Ovary (tissue), 7 donors: ENCODE measurements at regions not wholly inside any gene's neighbourhood (a gene's known extent, or its start where the extent isn't known, plus 50 kb on each side); places are given as distances from the start of the nearest gene placed in this dataset.

Experiments used
- DNase-seq, 5 donors: peaks; one replicate each; pipeline ENCODE4 v3.0.0-alpha.2; 2019 to 2020
- H3K27ac ChIP-seq, 2 donors: fragments of 200-600 bp; one replicate each; pipeline versions ENCODE4 v1.5.1 to v1.8.0; 2019 to 2022
- H3K27me3 ChIP-seq: fragments of 200-600 bp; one replicate; pipeline ENCODE4 v1.8.0; 2022
- H3K36me3 ChIP-seq: fragments of 200-600 bp; sonication (generic); one replicate; pipeline ENCODE4 v1.5.1; 2019
- H3K4me1 ChIP-seq: one replicate; pipeline ENCODE4 v1.8.1; 2013; ENCODE audit warnings: mild to moderate bottlenecking, moderate library complexity; ENCODE audit not compliant: insufficient read depth
- H3K4me3 ChIP-seq: fragments of 200-600 bp; sonication (generic); one replicate; pipeline ENCODE4 v1.5.1; 2017
- H3K9me3 ChIP-seq, 2 donors: fragments of 200-600 bp in 1 of 2; sonication (generic) in 1 of 2; one replicate each; pipeline versions ENCODE4 v1.5.1 to v1.8.1; 2013 to 2019; ENCODE audit warnings: mild to moderate bottlenecking in 1 of 2, moderate library complexity in 1 of 2
- EP300 ChIP-seq: sonication (generic); formaldehyde crosslinking; IDR thresholded peaks from one replicate; pipeline ENCODE4 v1.6.1; 2017; ENCODE audit warnings: antibody characterized with exemption
- POLR2A ChIP-seq: fragments of 450-650 bp; IDR thresholded peaks from one replicate; pipeline ENCODE4 v1.6.1; 2017; ENCODE audit warnings: antibody characterized with exemption, mild to moderate bottlenecking, moderate library complexity
- WGBS, 3 donors: extraction: QIAGEN DNeasy Blood & Tissue Kit in 1 of 3; methylation state at CpG; one replicate each; pipeline versions ENCODE4 v1.1.5 to v1.1.7; 2013 to 2017; 5-methylcytosine and 5-hydroxymethylcytosine counted together
- intact Hi-C, 4 donors: fragments of 100-400 bp; cut with DNase I; formaldehyde crosslinking; loops; one replicate each; pipeline versions ENCODE4 v1.11.0 to v1.15.1; 2022 to 2023
- TF ChIP-seq, protein P1 (sequence below), 3 donors: fragments of 450-650 bp in 2 of 3; fragments of 200-600 bp in 1 of 3; IDR thresholded peaks; one replicate each; pipeline versions ENCODE4 v1.5.1 to v1.8.0; 2016 to 2022; ENCODE audit warnings: antibody characterized with exemption in 3 of 3, mild to moderate bottlenecking in 1 of 3
- donor health status: DM: no; HTN: no; CAD: no; lungs with moderate emphysema.
- donor health status: DM: no; HTN: no; CAD: no.
- donor health status: Bipolar disorder and iron deficiency.
- donor health status: DM: no; HTN: no; CAD: no.
- donor health status: DM: yes; HTN: yes; CAD: no.

- intact Hi-C loops = no loop called here
- Histone ChIP-seq H3K4me1 (no peaks in the 10 kb centered on the region), H3K27ac (no peak overlapping the region), H3K4me3 (no peak overlapping the region), H3K36me3 (no peaks in the 10 kb centered on the region), H3K27me3 (no peaks in the 10 kb centered on the region), H3K9me3 (peaks cover 0 to 4% of the 10 kb centered on the region in 2 donors)
- no peak for DNase-seq
- TF ChIP-seq POLR2A (no peak), EP300 (no peak)
- TF ChIP-seq, protein P1, sequence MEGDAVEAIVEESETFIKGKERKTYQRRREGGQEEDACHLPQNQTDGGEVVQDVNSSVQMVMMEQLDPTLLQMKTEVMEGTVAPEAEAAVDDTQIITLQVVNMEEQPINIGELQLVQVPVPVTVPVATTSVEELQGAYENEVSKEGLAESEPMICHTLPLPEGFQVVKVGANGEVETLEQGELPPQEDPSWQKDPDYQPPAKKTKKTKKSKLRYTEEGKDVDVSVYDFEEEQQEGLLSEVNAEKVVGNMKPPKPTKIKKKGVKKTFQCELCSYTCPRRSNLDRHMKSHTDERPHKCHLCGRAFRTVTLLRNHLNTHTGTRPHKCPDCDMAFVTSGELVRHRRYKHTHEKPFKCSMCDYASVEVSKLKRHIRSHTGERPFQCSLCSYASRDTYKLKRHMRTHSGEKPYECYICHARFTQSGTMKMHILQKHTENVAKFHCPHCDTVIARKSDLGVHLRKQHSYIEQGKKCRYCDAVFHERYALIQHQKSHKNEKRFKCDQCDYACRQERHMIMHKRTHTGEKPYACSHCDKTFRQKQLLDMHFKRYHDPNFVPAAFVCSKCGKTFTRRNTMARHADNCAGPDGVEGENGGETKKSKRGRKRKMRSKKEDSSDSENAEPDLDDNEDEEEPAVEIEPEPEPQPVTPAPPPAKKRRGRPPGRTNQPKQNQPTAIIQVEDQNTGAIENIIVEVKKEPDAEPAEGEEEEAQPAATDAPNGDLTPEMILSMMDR (IDR thresholded peaks at IDR 0.05) = no peak
- 33 to 45% (median 35%) methylated on average over 2 of the region's 2 CpGs for WGBS, 3 donors
These were observed 141.8 kb upstream of the CSF3R start for GRCh38 chr1:36624466-36624865.

DNA sequence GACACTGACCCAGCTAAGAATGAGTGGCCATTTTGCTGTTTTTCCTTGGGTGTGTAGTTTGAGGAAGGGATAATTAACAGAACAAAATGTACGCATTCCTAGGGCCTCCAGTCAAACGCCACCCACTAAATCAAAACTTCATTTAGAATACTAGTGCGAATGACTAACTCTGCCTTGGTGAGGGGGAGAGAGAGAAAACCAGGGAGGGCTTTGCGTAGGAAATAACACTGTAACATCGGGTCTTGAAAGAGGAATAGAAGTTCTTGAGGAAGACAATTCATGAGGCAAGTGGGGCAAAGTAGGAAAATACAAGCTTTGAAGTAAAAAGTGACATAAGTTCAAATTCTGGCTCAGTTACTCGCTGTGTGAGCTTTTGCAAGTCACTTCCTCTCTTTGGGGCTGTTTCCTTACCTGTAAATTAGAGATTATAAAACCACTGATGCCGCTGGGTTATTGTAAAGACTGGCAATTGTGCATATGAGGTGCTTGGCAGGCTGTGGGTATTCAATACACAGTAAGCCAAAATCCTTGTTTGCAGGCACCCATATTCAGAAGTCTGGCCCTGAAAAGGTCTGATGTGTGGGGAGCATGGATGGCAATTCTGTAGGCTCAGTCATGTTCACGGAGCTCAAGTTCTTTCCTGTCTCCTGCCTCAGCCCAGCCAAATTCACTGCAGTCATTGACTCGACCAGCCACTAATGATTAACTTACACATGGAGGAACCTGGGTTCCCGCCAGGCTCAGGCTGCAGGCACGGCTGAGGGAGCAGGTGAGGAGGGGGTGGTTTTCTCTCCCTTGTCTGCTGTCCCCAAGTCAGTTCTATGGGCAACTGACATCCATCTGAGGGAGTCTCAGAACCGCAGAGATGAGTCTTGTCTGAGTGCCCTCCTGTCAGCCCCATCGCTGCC is 140.3 kb upstream of the CSF3R start:
- H3K36me3 ChIP-seq = no peaks in the 10 kb centered on the region
- DNase-seq = no peak
- no peak overlapping the region for H3K27ac ChIP-seq
- TF ChIP-seq, protein P1 (IDR thresholded peaks at IDR 0.05) = no peak
- TF ChIP-seq POLR2A = no peak
- no peak for TF ChIP-seq EP300
- H3K9me3 ChIP-seq = peaks cover 0 to 4% of the 10 kb centered on the region in 2 donors
- intact Hi-C loops = no loop called here
- H3K27me3 ChIP-seq = no peaks in the 10 kb centered on the region
- H3K4me3 ChIP-seq = no peak overlapping the region
- no peaks in the 10 kb centered on the region for H3K4me1 ChIP-seq
- WGBS, 3 donors = 44 to 51% (median 44%) methylated on average over 13 of the region's 13 CpGs

GRCh38 chr1:36621531-36621930 is 138.8 kb upstream of the CSF3R start:
- no peak overlapping the region for H3K4me3 ChIP-seq
- WGBS, 3 donors = 85 to 97% (median 88%) methylated on average over 2 of the region's 2 CpGs
- TF ChIP-seq POLR2A (no peak), EP300 (no peak)
- TF ChIP-seq, protein P1 (IDR thresholded peaks at IDR 0.05) = no peak

DNA sequence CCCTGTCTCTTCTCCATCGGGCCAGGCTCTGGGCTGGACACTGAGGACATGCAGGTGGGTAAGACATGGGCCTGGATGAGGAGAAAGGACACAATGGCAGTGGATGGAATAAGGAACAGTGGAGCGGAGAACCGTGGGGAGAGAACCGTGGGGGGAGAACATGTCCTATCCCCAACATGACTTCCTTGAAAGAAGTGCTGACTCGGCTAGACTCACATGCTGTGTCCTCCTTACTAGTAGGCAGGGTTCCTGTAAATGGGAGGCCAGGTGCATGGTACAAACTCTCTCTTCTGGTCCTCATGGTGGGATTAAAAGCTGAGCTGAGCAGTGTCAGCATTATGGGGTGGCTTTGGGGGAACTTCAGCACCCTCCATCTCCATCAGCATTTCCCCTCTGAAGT is 137.4 kb upstream of the CSF3R start:
- DNase-seq = no peak
- Histone ChIP-seq H3K27ac (no peak overlapping the region), H3K9me3 (peaks cover 0 to 4% of the 10 kb centered on the region in 2 donors), H3K4me1 (no peaks in the 10 kb centered on the region), H3K36me3 (no peaks in the 10 kb centered on the region), H3K27me3 (no peaks in the 10 kb centered on the region), H3K4me3 (no peak overlapping the region)
- WGBS, 3 donors = 80 to 82% (median 81%) methylated on average over 5 of the region's 5 CpGs
- TF ChIP-seq EP300 (no peak), POLR2A (no peak)
- TF ChIP-seq, protein P1 (IDR thresholded peaks at IDR 0.05) = no peak
- intact Hi-C loops = no loop called here

More at GRCh38 chr1:36621531-36621930, 138.8 kb upstream of the CSF3R start:
- Histone ChIP-seq H3K36me3 (no peaks in the 10 kb centered on the region), H3K27me3 (no peaks in the 10 kb centered on the region), H3K27ac (no peak overlapping the region), H3K9me3 (peaks cover 0 to 4% of the 10 kb centered on the region in 2 donors), H3K4me1 (no peaks in the 10 kb centered on the region)
- intact Hi-C loops = no loop called here
- no peak for DNase-seq
